Fibroblast of lung (primary cell): ENCODE measurements at regions not wholly inside any gene's neighbourhood (a gene's known extent, or its start where the extent isn't known, plus 50 kb on each side); places are given as distances from the start of the nearest gene placed in this dataset.
"Not testable (repeated sequence)": the region's sequence is repeated elsewhere in the genome, so short reads cannot be mapped to it uniquely, and the experiment has no call there.

Experiments
- CTCF ChIP-seq, 2 donors: IDR thresholded peaks in 1 of 2; conservative IDR thresholded peaks in 1 of 2; 1 replicate in 1 of 2; 2 replicates in 1 of 2; pipeline ENCODE4 v1.5.1; 2011 to 2012; ENCODE audit warnings: low read length in 2 of 2, control low read depth in 1 of 2, inconsistent platforms in 1 of 2, low read depth in 1 of 2, mild to moderate bottlenecking in 1 of 2
- EZH2 ChIP-seq: IDR thresholded peaks from 2 replicates; pipeline ENCODE4 v1.5.1; 2012; ENCODE audit warnings: low read length, control low read depth, mild to moderate bottlenecking; ENCODE audit errors: missing control alignments

- TF ChIP-seq CTCF (conservative IDR thresholded peaks at IDR 0.05 in 1 of 2, IDR thresholded peaks at IDR 0.05 in 1 of 2; ENCODE audit: low read depth in 1 of 2, low read length in 2 of 2); EZH2: not testable (repeated sequence)
Measured at GRCh38 chr2:87325042-87325910, 303.6 kb upstream of the PLGLB1 start.
